ENCODE measurements at regions not wholly inside any gene's neighbourhood (a gene's known extent, or its start where the extent isn't known, plus 50 kb on each side); places are given as distances from the start of the nearest gene placed in this dataset.
"Not testable (repeated sequence)": the region's sequence is repeated elsewhere in the genome, so short reads cannot be mapped to it uniquely, and the experiment has no call there.

GRCh38 chr3:64438812-64439211, 213.5 kb upstream of the PRICKLE2 start:
- no peak overlapping the region for H3K4me3 ChIP-seq (ENCODE audit: low read length)
- TF ChIP-seq CTCF (conservative IDR thresholded peaks at IDR 0.05; ENCODE audit: low read length): no peak
- DNase-seq (ENCODE audit: low read depth): no peak

GRCh38 chr3:64438066-64438465, 212.8 kb upstream of the PRICKLE2 start:
- no peak for DNase-seq (ENCODE audit: low read depth)
- TF ChIP-seq CTCF (conservative IDR thresholded peaks at IDR 0.05; ENCODE audit: low read length): no peak
- no peak overlapping the region for H3K4me3 ChIP-seq (ENCODE audit: low read length)

GRCh38 chr3:64437131-64437530, 211.9 kb upstream of the PRICKLE2 start:
- no peak for DNase-seq (ENCODE audit: low read depth)
- H3K4me3 ChIP-seq (ENCODE audit: low read length): no peak overlapping the region
- no peak for TF ChIP-seq CTCF (conservative IDR thresholded peaks at IDR 0.05; ENCODE audit: low read length)

GRCh38 chr3:64435023-64435422, 209.8 kb upstream of the PRICKLE2 start:
- DNase-seq (ENCODE audit: low read depth); H3K4me3 ChIP-seq (ENCODE audit: low read length): not testable (repeated sequence)

- no peak for DNase-seq (ENCODE audit: low read depth)
- no peak for TF ChIP-seq CTCF (conservative IDR thresholded peaks at IDR 0.05; ENCODE audit: low read length)
- H3K4me3 ChIP-seq (ENCODE audit: low read length): no peak overlapping the region
Measured at GRCh38 chr3:64432870-64433269, 207.6 kb upstream of the PRICKLE2 start.

GRCh38 chr3:64431526-64432091, 206.3 kb upstream of the PRICKLE2 start:
- TF ChIP-seq CTCF (conservative IDR thresholded peaks at IDR 0.05; ENCODE audit: low read length): no peak
- DNase-seq (ENCODE audit: low read depth): no peak

GRCh38 chr3:64427671-64428070, 202.4 kb upstream of the PRICKLE2 start:
- no peak overlapping the region for H3K4me3 ChIP-seq (ENCODE audit: low read length)
- TF ChIP-seq CTCF (conservative IDR thresholded peaks at IDR 0.05; ENCODE audit: low read length): no peak
- DNase-seq (ENCODE audit: low read depth): no peak

More at GRCh38 chr3:64431526-64432091, 206.3 kb upstream of the PRICKLE2 start:
- H3K4me3 ChIP-seq (ENCODE audit: low read length): no peak overlapping the region

GRCh38 chr3:64426551-64426950, 201.3 kb upstream of the PRICKLE2 start:
- no peak overlapping the region for H3K4me3 ChIP-seq (ENCODE audit: low read length)
- no peak for DNase-seq (ENCODE audit: low read depth)
- TF ChIP-seq CTCF (conservative IDR thresholded peaks at IDR 0.05; ENCODE audit: low read length): no peak
